ENCODE measurements at regions not wholly inside any gene's neighbourhood (a gene's known extent, or its start where the extent isn't known, plus 50 kb on each side); places are given as distances from the start of the nearest gene placed in this dataset.

- no peak for DNase-seq (ENCODE audit: low read depth in 4 of 4, low spot score in 2 of 4)
Observed at GRCh38 chr9:120030847-120031246, 549.1 kb downstream of the CDK5RAP2 start.

- DNase-seq (ENCODE audit: low read depth in 4 of 4, low spot score in 2 of 4), result no peak
Observed at GRCh38 chr9:120018550-120018949, 561.4 kb downstream of the CDK5RAP2 start.

- no peak for DNase-seq (ENCODE audit: low read depth in 4 of 4, low spot score in 2 of 4)
Observed at GRCh38 chr9:120018037-120018436, 561.9 kb downstream of the CDK5RAP2 start.

- no peak for DNase-seq (ENCODE audit: low read depth in 4 of 4, low spot score in 2 of 4)
Observed at GRCh38 chr9:120016231-120016630, 563.7 kb downstream of the CDK5RAP2 start.

GRCh38 chr9:120014796-120015195 is 565.2 kb downstream of the CDK5RAP2 start:
- DNase-seq (ENCODE audit: low read depth in 4 of 4, low spot score in 2 of 4), result no peak

GRCh38 chr9:120009856-120010255 is 570.1 kb downstream of the CDK5RAP2 start:
- no peak for DNase-seq (ENCODE audit: low read depth in 4 of 4, low spot score in 2 of 4)

GRCh38 chr9:120001536-120001935 is 578.4 kb downstream of the CDK5RAP2 start:
- DNase-seq (ENCODE audit: low read depth in 4 of 4, low spot score in 2 of 4), result no peak

- no peak for DNase-seq (ENCODE audit: low read depth in 4 of 4, low spot score in 2 of 4)
Observed at GRCh38 chr9:119998614-119999013, 581.4 kb downstream of the CDK5RAP2 start.

GRCh38 chr9:119991797-119992196 is 588.2 kb downstream of the CDK5RAP2 start:
- no peak for DNase-seq (ENCODE audit: low read depth in 4 of 4, low spot score in 2 of 4)

GRCh38 chr9:119986713-119987112 is 593.3 kb downstream of the CDK5RAP2 start:
- DNase-seq (ENCODE audit: low read depth in 4 of 4, low spot score in 2 of 4), result no peak

GRCh38 chr9:119986205-119986604 is 593.8 kb downstream of the CDK5RAP2 start:
- no peak for DNase-seq (ENCODE audit: low read depth in 4 of 4, low spot score in 2 of 4)

- no peak for DNase-seq (ENCODE audit: low read depth in 4 of 4, low spot score in 2 of 4)
Observed at GRCh38 chr9:119974026-119974425, 604.8 kb upstream of the BRINP1 start.

- peak in 1 of 4 donors; percentile 63 for DNase-seq (ENCODE audit: low read depth in 4 of 4, low spot score in 2 of 4)
Observed at GRCh38 chr9:119968836-119969707, 599.8 kb upstream of the BRINP1 start.

GRCh38 chr9:119967867-119968535 is 598.8 kb upstream of the BRINP1 start:
- no peak for DNase-seq (ENCODE audit: low read depth in 4 of 4, low spot score in 2 of 4)

GRCh38 chr9:119963798-119964372 is 594.6 kb upstream of the BRINP1 start:
- DNase-seq (ENCODE audit: low read depth in 4 of 4, low spot score in 2 of 4), result peak in 1 of 4 donors; percentile 45

GRCh38 chr9:119963258-119963797 is 594.1 kb upstream of the BRINP1 start:
- DNase-seq (ENCODE audit: low read depth in 4 of 4, low spot score in 2 of 4), result no peak

GRCh38 chr9:119961774-119962424 is 592.7 kb upstream of the BRINP1 start:
- no peak for DNase-seq (ENCODE audit: low read depth in 4 of 4, low spot score in 2 of 4)

- no peak for DNase-seq (ENCODE audit: low read depth in 4 of 4, low spot score in 2 of 4)
Observed at GRCh38 chr9:119959846-119960545, 590.8 kb upstream of the BRINP1 start.

- DNase-seq (ENCODE audit: low read depth in 4 of 4, low spot score in 2 of 4), result peak in 1 of 4 donors; percentile 36
Observed at GRCh38 chr9:119956111-119956510, 586.9 kb upstream of the BRINP1 start.

GRCh38 chr9:119955276-119955675 is 586.0 kb upstream of the BRINP1 start:
- no peak for DNase-seq (ENCODE audit: low read depth in 4 of 4, low spot score in 2 of 4)

Data from left renal cortex interstitium (tissue), 4 donors.